DMS53 (cell line): ENCODE measurements at regions not wholly inside any gene's neighbourhood (a gene's known extent, or its start where the extent isn't known, plus 50 kb on each side); places are given as distances from the start of the nearest gene placed in this dataset.
A peak's percentile ranks its signal among the peaks of the same experiment; 100 is the strongest.

Experiments used
- DNase-seq: peaks from one replicate; lab custom pipeline; 2025; lab: John Stamatoyannopoulos, UW

DNA sequence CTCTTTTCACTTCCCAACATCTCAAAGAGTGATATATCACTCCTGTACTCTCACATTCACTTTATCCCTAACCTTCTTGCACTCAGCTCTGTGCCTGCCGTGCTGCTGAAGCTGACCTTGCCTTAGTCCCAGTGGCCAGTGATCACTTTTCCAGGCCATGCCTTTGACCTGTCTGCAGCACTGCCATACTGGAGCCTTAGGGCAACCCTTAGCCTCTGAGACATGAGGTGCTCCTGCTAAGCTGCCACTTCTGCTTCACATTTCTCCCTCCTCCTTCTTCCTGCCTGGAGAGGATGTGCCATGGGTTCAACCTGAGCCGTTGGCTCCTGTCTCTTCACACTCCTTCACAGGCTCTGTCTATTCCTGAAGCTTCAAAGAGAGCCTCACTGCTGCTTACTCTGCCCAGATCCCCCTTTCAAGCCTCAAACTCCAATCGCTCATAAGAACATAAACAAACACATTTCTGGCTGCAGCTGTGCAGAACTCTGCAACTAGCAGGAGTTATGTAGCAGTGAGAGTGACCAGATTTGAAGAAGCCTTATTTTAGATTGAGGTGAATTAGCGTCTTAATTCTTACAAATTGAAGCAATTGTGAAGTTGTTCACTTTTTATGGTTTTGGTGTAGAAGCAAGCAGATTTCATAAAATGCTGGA is 716.2 kb upstream of the FANCL start:
- DNase-seq = peak; percentile 18

- DNase-seq = no peak
Observed at GRCh38 chr2:58954880-58955385, 713.8 kb upstream of the FANCL start.

- no peak for DNase-seq
Observed at GRCh38 chr2:58951722-58952121, 710.6 kb upstream of the FANCL start.

GRCh38 chr2:58950795-58951462 is 709.8 kb upstream of the FANCL start:
- no peak for DNase-seq

GRCh38 chr2:58939388-58939787 is 698.3 kb upstream of the FANCL start:
- DNase-seq = peak; percentile 20

DNA sequence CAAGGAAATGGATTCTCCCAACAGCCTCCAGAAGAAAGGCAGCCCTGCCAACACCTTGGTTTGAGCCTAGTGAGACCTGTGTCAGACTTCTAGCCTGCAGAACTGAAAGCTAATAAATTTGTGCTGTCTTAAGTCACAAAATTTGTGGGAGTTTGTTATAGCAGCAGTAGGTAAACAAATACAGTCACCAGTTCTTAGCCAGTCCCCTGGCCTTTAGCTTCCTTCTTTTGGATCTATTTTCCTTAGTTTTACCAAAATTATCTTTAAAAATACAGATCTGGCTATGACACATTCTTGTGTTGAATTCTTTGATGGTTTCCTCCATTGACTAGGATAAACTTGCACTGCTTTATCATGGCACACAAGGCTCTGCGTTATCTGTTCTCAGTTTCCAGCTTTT is 697.9 kb upstream of the FANCL start:
- DNase-seq = no peak

GRCh38 chr2:58932801-58933200 is 691.7 kb upstream of the FANCL start:
- DNase-seq = no peak

DNA sequence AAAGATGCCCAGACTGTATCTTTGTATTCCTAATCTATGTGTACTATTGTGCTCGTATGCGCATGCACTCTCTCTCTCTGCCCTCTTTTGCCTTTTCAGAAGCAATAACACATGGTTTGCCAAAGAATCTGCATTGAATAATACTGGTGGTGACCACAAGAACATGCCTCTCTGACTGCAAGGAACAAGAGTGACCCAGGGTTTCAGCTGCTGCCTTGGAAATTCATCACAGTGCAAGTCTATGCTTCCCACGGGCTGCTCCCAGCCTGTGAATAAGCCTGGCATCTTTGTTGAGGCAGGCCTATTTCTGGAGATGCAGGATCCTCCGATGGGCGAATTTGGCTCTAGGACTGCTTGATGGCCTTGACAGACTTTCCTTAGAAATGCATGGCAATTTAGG is 689.4 kb upstream of the FANCL start:
- DNase-seq = no peak

DNA sequence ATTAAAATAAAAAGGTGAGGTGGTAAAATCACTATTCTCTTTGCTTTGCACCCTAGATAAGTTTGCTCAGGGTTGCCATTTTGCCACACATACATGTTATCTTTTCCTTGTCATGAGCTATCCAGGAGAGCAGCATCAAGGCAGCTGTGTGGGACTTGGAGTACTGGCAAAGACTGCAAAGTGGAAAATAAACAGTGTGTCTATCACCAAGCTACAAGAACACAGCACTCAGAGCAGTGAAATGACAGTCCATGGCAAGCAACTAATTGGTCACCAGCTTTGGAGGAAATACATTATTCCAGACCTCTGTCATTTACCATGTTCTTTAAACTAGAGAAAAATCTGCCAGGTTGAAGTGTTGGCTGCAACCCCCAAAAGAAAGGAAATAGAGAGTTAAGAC is 687.8 kb upstream of the FANCL start:
- no peak for DNase-seq

DNA sequence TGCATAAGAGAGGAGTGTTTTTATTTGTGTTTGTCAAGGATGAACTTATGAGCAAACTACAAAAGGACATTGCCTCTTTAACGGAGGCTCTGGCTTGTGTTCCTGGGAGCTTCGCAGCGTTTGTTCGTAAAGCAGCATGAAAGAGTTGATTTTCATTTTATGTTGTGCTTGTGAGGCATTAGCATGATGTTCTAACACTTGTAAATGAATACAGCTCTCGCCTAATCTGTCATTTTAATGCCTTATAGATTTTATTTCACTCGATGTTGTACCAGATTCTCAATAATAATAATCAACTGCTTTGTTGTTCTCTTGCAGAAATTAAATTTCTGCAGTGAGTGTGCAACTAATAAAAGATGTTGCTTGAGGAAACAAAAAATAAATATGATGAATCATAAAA is 687.3 kb upstream of the FANCL start:
- no peak for DNase-seq

GRCh38 chr2:58926112-58926511 is 685.0 kb upstream of the FANCL start:
- no peak for DNase-seq

GRCh38 chr2:58925676-58926081 is 684.6 kb upstream of the FANCL start:
- no peak for DNase-seq

GRCh38 chr2:58923869-58924268 is 682.7 kb upstream of the FANCL start:
- DNase-seq = peak; percentile 54

DNA sequence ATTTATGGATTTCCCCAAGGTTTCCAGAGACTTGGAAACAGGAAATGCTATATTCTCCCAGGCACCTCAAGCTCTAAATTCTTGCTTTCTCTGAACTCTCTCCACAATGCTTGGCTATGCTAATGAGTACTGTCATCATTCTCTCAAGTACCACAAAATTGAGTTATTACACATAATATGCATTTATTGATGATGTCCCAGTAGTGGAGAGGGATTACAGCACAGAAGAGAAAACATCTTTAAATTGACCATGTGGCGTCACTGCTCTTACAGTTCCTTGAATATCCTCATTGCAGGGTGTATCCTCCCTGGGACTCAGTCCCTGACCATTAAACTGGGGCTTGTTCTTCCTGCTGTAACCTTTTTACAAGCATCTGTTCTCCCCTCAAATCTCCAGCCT is 681.1 kb upstream of the FANCL start:
- DNase-seq = no peak

DNA sequence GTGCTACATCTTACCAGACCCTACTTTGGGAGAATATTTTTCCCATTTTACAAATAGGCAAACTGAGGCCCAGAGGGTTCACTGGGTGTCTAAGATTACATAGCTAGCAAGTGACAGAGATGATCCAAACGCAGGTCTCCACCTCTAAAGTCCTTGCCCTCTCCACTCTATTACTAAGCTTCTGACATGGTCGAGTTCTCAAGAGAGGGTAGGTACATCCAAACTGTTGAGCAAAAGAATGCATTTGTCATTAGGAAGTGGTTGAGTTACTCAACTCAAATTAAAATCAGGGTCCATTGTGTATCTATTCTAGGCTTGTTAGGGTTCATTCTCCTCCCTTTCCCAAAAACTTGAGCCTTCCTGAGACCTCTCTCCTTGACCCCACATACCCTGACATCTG is 680.6 kb upstream of the FANCL start:
- no peak for DNase-seq

DNA sequence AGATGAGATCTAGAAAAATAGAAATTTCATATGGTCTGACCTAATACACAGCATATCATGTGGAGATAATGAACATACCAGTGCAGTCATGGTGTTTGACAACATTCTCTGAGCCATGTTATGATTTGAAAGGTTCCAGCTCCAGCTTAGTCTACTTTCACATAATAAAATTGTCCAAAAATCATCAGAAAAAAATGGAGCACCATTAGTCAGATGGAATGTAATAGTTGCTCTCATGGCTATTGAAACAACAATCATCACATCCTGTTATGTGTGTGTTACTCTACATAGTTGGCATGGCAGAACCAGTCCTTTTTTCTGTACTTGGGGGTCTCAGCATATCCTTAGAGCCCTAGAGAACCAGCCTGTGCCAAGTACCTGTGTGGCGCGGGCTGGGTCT is 678.9 kb upstream of the FANCL start:
- no peak for DNase-seq

DNA sequence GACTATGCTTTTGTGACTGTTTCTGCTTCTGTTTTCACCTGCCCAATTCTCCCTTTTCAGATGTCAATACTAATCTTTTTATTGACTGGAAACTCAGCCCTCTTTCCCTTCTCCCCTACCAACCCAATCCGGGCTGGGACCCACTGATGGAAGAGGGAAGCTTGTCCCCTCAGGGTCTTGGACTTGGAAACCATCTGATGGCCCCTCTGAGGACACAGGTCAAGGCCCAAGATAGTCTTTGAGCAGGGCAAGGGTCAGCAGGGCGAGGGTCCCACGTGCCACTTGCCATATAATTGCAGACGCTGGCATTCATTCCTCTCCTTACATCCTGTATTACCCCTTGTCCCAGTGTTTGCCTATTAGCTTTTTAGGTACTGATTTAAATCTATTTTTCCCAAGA is 678.2 kb upstream of the FANCL start:
- no peak for DNase-seq

- DNase-seq = no peak
Observed at GRCh38 chr2:58918141-58918540, 677.0 kb upstream of the FANCL start.

DNA sequence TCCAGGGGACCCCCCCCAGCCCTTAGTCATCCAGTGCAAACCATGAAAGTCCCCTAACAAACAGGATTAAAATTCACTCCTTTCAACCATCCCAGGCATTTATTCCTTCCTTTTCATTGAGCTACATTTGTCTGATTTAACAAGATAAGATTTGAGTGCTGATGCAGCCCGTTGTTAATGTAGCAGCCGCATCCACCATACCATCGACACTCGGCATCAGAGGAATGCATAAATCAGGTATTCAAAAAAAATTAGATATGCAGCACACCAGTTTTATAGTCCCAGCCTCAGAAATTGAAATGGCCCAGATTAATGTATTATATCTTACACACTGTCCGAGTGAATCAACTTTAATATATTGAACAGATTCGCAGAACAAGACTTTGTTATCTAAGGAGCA is 676.5 kb upstream of the FANCL start:
- DNase-seq = no peak

DNA sequence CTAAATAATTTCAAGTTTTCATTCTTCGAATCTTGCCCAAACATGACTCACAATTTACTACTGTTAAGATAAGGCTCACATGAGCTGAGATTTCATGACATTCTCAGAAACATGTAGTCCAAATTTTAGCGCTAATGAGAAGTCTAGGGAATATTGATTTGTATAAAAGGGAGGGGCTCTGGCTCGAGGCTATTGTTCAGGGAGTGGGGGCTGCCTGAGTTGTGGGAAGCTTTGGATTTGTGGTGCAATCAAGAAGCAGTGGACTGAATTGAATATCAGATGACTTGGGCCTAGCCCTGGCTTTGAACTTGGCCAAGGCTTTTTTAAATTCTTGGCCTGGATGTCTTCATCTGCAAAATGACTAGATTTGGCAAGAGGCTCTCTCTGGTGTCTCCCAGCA is 674.9 kb upstream of the FANCL start:
- DNase-seq = no peak

GRCh38 chr2:58914733-58915505 is 673.8 kb upstream of the FANCL start:
- no peak for DNase-seq

GRCh38 chr2:58913082-58913726 is 672.1 kb upstream of the FANCL start:
- no peak for DNase-seq

- no peak for DNase-seq
Observed at GRCh38 chr2:58911877-58912276, 670.8 kb upstream of the FANCL start.
